ENCODE measurements at regions not wholly inside any gene's neighbourhood (a gene's known extent, or its start where the extent isn't known, plus 50 kb on each side); places are given as distances from the start of the nearest gene placed in this dataset.

DNA sequence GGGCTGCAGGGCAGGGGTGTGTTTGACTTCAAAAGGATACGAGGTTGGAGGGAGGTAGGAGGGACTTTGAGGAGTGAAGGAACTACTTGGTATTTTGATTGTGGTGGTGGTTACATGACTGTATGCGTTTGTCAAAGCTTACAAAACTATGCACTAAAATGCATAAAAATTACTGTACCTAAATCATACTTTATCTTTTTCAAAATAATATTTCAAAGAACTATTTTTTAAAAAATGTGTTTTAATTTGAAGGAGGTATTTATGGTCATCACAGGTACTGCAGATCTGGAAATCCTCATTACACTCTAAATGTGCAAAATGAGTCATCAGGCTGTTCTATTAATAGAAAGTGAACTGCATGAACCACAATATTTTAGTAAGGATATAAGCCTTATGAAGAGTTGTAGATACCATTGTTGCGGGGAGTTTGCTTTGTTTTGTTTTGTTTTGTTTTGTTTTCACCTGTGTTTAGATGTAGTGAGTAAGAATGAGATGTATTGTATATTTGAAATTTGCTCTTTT, 116.9 kb downstream of the ARRDC3 start:
- 79 to 84% methylated on average over 2 to 3 of the region's 3 CpGs for WGBS, 2 experiments
- no peaks in the 10 kb centered on the region for H3K27me3 ChIP-seq (ENCODE audit: control insufficient read depth, insufficient read depth, low read length, poor library complexity, severe bottlenecking)
- no peaks in the 10 kb centered on the region for H3K4me1 ChIP-seq (ENCODE audit: control insufficient read depth, insufficient read depth, low read length)
- H3K36me3 ChIP-seq (ENCODE audit: control insufficient read depth, insufficient read depth, low read length) = no peaks in the 10 kb centered on the region
- no peaks in the 10 kb centered on the region for H3K9me3 ChIP-seq (ENCODE audit: control insufficient read depth, low read length)
- H3K27ac ChIP-seq (ENCODE audit: insufficient read depth, low read depth, low read length, poor library complexity, severe bottlenecking) = no peak overlapping the region
- H3K4me3 ChIP-seq (ENCODE audit: insufficient read depth, low read depth, low read length) = no peak overlapping the region

GRCh38 chr5:91264311-91265051, 118.6 kb downstream of the ARRDC3 start:
- Histone ChIP-seq H3K27ac (ENCODE audit: insufficient read depth, low read depth, low read length, poor library complexity, severe bottlenecking) (no peak overlapping the region), H3K36me3 (ENCODE audit: control insufficient read depth, insufficient read depth, low read length) (no peaks in the 10 kb centered on the region), H3K4me1 (ENCODE audit: control insufficient read depth, insufficient read depth, low read length) (no peaks in the 10 kb centered on the region), H3K4me3 (ENCODE audit: insufficient read depth, low read depth, low read length) (no peak overlapping the region), H3K9me3 (ENCODE audit: control insufficient read depth, low read length) (no peaks in the 10 kb centered on the region), H3K27me3 (ENCODE audit: control insufficient read depth, insufficient read depth, low read length, poor library complexity, severe bottlenecking) (no peaks in the 10 kb centered on the region)

DNA sequence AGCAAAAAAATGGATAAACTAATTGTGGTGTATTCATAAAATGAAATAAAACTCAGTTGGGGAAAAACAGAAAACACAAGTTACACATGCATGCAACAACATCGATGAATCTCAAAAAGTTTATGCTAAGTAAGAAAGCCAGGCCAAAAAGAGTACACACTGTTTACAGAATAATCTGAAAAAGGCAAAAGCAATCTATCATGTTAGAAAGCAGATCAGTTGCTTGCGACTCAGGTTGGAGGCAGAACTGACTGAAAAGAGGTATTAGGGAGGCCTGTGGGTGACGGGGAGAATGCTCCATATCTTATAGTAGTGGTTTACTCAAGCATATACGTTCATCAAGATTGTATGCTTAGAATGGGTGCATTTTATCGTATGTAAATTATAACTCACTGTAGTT, 119.2 kb downstream of the ARRDC3 start:
- no peaks in the 10 kb centered on the region for H3K27me3 ChIP-seq (ENCODE audit: control insufficient read depth, insufficient read depth, low read length, poor library complexity, severe bottlenecking)
- H3K4me1 ChIP-seq (ENCODE audit: control insufficient read depth, insufficient read depth, low read length) = no peaks in the 10 kb centered on the region
- no peak overlapping the region for H3K27ac ChIP-seq (ENCODE audit: insufficient read depth, low read depth, low read length, poor library complexity, severe bottlenecking)
- H3K4me3 ChIP-seq (ENCODE audit: insufficient read depth, low read depth, low read length) = no peak overlapping the region
- no peaks in the 10 kb centered on the region for H3K36me3 ChIP-seq (ENCODE audit: control insufficient read depth, insufficient read depth, low read length)
- 90 to 95% methylated on average over 3 to 5 of the region's 5 CpGs for WGBS, 2 experiments
- H3K9me3 ChIP-seq (ENCODE audit: control insufficient read depth, low read length) = no peaks in the 10 kb centered on the region

- H3K36me3 ChIP-seq (ENCODE audit: control insufficient read depth, insufficient read depth, low read length) = no peaks in the 10 kb centered on the region
- no peak overlapping the region for H3K4me3 ChIP-seq (ENCODE audit: insufficient read depth, low read depth, low read length)
- H3K9me3 ChIP-seq (ENCODE audit: control insufficient read depth, low read length) = no peaks in the 10 kb centered on the region
- H3K27ac ChIP-seq (ENCODE audit: insufficient read depth, low read depth, low read length, poor library complexity, severe bottlenecking) = no peak overlapping the region
- no peaks in the 10 kb centered on the region for H3K4me1 ChIP-seq (ENCODE audit: control insufficient read depth, insufficient read depth, low read length)
- H3K27me3 ChIP-seq (ENCODE audit: control insufficient read depth, insufficient read depth, low read length, poor library complexity, severe bottlenecking) = no peaks in the 10 kb centered on the region
Observed at GRCh38 chr5:91257301-91257700, 125.8 kb downstream of the ARRDC3 start.

GRCh38 chr5:91256142-91256524, 127.0 kb downstream of the ARRDC3 start:
- WGBS, 2 experiments = 95 to 96% methylated on average over 7 of the region's 7 CpGs
- Histone ChIP-seq H3K9me3 (ENCODE audit: control insufficient read depth, low read length) (no peaks in the 10 kb centered on the region), H3K4me1 (ENCODE audit: control insufficient read depth, insufficient read depth, low read length) (no peaks in the 10 kb centered on the region), H3K4me3 (ENCODE audit: insufficient read depth, low read depth, low read length) (no peak overlapping the region), H3K36me3 (ENCODE audit: control insufficient read depth, insufficient read depth, low read length) (no peaks in the 10 kb centered on the region), H3K27me3 (ENCODE audit: control insufficient read depth, insufficient read depth, low read length, poor library complexity, severe bottlenecking) (no peaks in the 10 kb centered on the region), H3K27ac (ENCODE audit: insufficient read depth, low read depth, low read length, poor library complexity, severe bottlenecking) (no peak overlapping the region)

GRCh38 chr5:91255396-91256141, 127.5 kb downstream of the ARRDC3 start:
- Histone ChIP-seq H3K36me3 (ENCODE audit: control insufficient read depth, insufficient read depth, low read length) (no peaks in the 10 kb centered on the region), H3K27me3 (ENCODE audit: control insufficient read depth, insufficient read depth, low read length, poor library complexity, severe bottlenecking) (no peaks in the 10 kb centered on the region), H3K4me3 (ENCODE audit: insufficient read depth, low read depth, low read length) (no peak overlapping the region), H3K27ac (ENCODE audit: insufficient read depth, low read depth, low read length, poor library complexity, severe bottlenecking) (no peak overlapping the region), H3K4me1 (ENCODE audit: control insufficient read depth, insufficient read depth, low read length) (no peaks in the 10 kb centered on the region), H3K9me3 (ENCODE audit: control insufficient read depth, low read length) (no peaks in the 10 kb centered on the region)
- WGBS, 2 experiments = 92 to 100% methylated on average over 2 to 3 of the region's 4 CpGs

DNA sequence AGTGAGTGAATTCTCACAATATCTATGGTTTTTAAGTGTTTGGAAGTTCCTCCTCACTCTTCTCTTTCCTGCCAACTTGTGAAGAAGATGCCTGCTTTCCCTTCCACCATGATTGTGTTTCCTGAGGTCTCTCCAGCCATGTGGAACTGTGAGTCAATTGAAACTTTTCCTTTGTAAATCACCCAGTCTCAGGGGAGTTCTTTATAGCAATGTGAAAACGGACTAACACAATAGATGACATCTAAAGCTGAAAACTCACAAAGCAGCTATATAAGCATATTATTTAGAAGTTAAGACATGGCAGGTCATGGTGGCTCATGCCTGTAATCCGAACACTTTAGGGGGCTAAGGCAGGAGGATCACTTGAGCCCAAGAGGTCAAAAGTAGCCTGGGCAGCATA, 130.2 kb downstream of the ARRDC3 start:
- H3K27ac ChIP-seq (ENCODE audit: insufficient read depth, low read depth, low read length, poor library complexity, severe bottlenecking) = no peak overlapping the region
- H3K4me1 ChIP-seq (ENCODE audit: control insufficient read depth, insufficient read depth, low read length) = no peaks in the 10 kb centered on the region
- H3K36me3 ChIP-seq (ENCODE audit: control insufficient read depth, insufficient read depth, low read length) = no peaks in the 10 kb centered on the region
- no peaks in the 10 kb centered on the region for H3K9me3 ChIP-seq (ENCODE audit: control insufficient read depth, low read length)
- WGBS, 2 experiments = 87 to 95% methylated on average over 1 to 2 of the region's 2 CpGs
- no peaks in the 10 kb centered on the region for H3K27me3 ChIP-seq (ENCODE audit: control insufficient read depth, insufficient read depth, low read length, poor library complexity, severe bottlenecking)
- H3K4me3 ChIP-seq (ENCODE audit: insufficient read depth, low read depth, low read length) = no peak overlapping the region

DNA sequence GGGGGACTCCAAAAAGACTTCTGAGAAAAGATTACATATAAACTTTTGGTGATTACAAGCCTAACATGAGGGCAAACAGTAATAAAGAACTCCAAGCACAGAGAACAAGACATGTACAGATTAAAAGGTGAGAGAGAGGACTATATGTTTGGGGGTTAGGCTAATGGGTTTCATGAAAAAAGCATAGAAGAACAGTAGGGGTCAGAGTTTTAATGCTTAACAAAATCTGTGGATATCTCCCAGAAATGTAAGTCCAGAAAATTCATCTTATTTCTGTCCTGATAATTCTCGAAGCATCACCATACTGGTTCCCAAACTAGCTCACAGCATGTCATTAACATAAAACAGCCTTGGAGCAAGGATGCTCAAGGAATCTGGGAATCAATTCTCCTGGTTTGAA, 137.2 kb downstream of the ARRDC3 start:
- H3K4me3 ChIP-seq (ENCODE audit: insufficient read depth, low read depth, low read length) = no peak overlapping the region

GRCh38 chr5:91245074-91245452, 138.1 kb downstream of the ARRDC3 start:
- H3K4me3 ChIP-seq (ENCODE audit: insufficient read depth, low read depth, low read length) = no peak overlapping the region
- H3K27me3 ChIP-seq (ENCODE audit: control insufficient read depth, insufficient read depth, low read length, poor library complexity, severe bottlenecking) = no peaks in the 10 kb centered on the region
- H3K9me3 ChIP-seq (ENCODE audit: control insufficient read depth, low read length) = no peaks in the 10 kb centered on the region
- no peaks in the 10 kb centered on the region for H3K4me1 ChIP-seq (ENCODE audit: control insufficient read depth, insufficient read depth, low read length)
- 93 to 97% methylated on average over 1 of the region's 3 CpGs for WGBS, 2 experiments
- no peak overlapping the region for H3K27ac ChIP-seq (ENCODE audit: insufficient read depth, low read depth, low read length, poor library complexity, severe bottlenecking)
- H3K36me3 ChIP-seq (ENCODE audit: control insufficient read depth, insufficient read depth, low read length) = no peaks in the 10 kb centered on the region

More for the DNA sequence above, 137.2 kb downstream of the ARRDC3 start:
- Histone ChIP-seq H3K27me3 (ENCODE audit: control insufficient read depth, insufficient read depth, low read length, poor library complexity, severe bottlenecking) (no peaks in the 10 kb centered on the region), H3K36me3 (ENCODE audit: control insufficient read depth, insufficient read depth, low read length) (no peaks in the 10 kb centered on the region), H3K9me3 (ENCODE audit: control insufficient read depth, low read length) (no peaks in the 10 kb centered on the region), H3K27ac (ENCODE audit: insufficient read depth, low read depth, low read length, poor library complexity, severe bottlenecking) (no peak overlapping the region), H3K4me1 (ENCODE audit: control insufficient read depth, insufficient read depth, low read length) (no peaks in the 10 kb centered on the region)
- 100% methylated on average over 1 of the region's 1 CpG for WGBS, 2 experiments

DNA sequence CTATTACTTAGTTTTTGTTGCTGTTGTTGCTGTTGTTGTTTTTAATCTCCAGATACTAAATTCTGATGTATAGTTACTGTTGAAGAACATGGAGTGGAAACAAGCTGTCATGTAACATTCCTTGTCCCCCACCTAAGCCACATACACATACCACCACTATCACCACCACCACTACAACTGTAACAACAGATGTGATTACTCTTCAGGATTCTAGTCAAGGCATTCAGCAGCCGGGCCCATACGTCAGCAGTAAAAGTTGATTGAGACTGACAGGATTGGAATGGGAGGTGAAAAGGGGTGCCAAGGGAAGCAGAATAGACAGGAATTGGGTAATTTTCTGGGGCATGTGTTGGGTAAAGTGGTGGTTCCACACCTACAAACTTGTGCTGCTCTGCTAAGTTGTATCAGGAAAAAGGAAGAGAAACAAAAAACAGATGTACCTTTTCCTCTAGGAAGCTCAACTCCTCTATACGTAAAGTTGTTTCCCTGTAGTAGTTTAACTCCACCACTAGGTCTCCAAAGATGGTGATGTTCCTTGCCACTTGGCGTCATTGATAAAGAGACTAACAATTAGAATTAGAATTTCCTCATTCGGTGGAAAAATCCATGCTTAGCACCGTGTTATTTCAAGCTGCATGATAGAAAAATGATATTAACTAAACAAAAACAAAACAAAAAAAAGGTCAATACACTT, 138.6 kb downstream of the ARRDC3 start:
- Histone ChIP-seq H3K4me3 (ENCODE audit: insufficient read depth, low read depth, low read length) (no peak overlapping the region), H3K4me1 (ENCODE audit: control insufficient read depth, insufficient read depth, low read length) (no peaks in the 10 kb centered on the region), H3K27me3 (ENCODE audit: control insufficient read depth, insufficient read depth, low read length, poor library complexity, severe bottlenecking) (no peaks in the 10 kb centered on the region), H3K36me3 (ENCODE audit: control insufficient read depth, insufficient read depth, low read length) (no peaks in the 10 kb centered on the region), H3K9me3 (ENCODE audit: control insufficient read depth, low read length) (no peaks in the 10 kb centered on the region), H3K27ac (ENCODE audit: insufficient read depth, low read depth, low read length, poor library complexity, severe bottlenecking) (no peak overlapping the region)
- 92 to 96% methylated on average over 5 to 6 of the region's 6 CpGs for WGBS, 2 experiments
